Renal cortex interstitium (tissue), 11 donors: ENCODE measurements at regions not wholly inside any gene's neighbourhood (a gene's known extent, or its start where the extent isn't known, plus 50 kb on each side); places are given as distances from the start of the nearest gene placed in this dataset.

Source experiments
- DNase-seq, 11 donors: peaks; one replicate each; pipeline ENCODE4 v3.0.0-alpha.2; 2013; ENCODE audit warnings: low read depth in 9 of 11, low spot score in 4 of 11; ENCODE audit errors: extremely low read depth in 1 of 11

GRCh38 chr9:2300325-2300724, 285.2 kb downstream of the SMARCA2 start:
- DNase-seq, result no peak

- DNase-seq, result no peak
These were observed 287.5 kb downstream of the SMARCA2 start for GRCh38 chr9:2302606-2303005.

- no peak for DNase-seq
These were observed 287.9 kb downstream of the SMARCA2 start for GRCh38 chr9:2303056-2303455.

GRCh38 chr9:2307480-2307879, 292.3 kb downstream of the SMARCA2 start:
- DNase-seq, result no peak

- no peak for DNase-seq
These were observed 296.8 kb downstream of the SMARCA2 start for GRCh38 chr9:2311920-2312319.

GRCh38 chr9:2313512-2313911, 298.4 kb downstream of the SMARCA2 start:
- no peak for DNase-seq

- DNase-seq, result no peak
These were observed 302.4 kb downstream of the SMARCA2 start for GRCh38 chr9:2317591-2317990.

- DNase-seq, result no peak
These were observed 302.2 kb upstream of the VLDLR start for GRCh38 chr9:2319421-2319820.

- no peak for DNase-seq
These were observed 301.5 kb upstream of the VLDLR start for GRCh38 chr9:2320114-2320513.

GRCh38 chr9:2320632-2321031, 301.0 kb upstream of the VLDLR start:
- no peak for DNase-seq

- DNase-seq, result no peak
These were observed 300.0 kb upstream of the VLDLR start for GRCh38 chr9:2321523-2322148.

- DNase-seq, result no peak
These were observed 296.8 kb upstream of the VLDLR start for GRCh38 chr9:2324742-2325141.

GRCh38 chr9:2332663-2333062, 288.9 kb upstream of the VLDLR start:
- no peak for DNase-seq

- no peak for DNase-seq
These were observed 286.3 kb upstream of the VLDLR start for GRCh38 chr9:2335260-2335659.

GRCh38 chr9:2336055-2336454, 285.5 kb upstream of the VLDLR start:
- DNase-seq, result no peak

GRCh38 chr9:2337131-2337530, 284.5 kb upstream of the VLDLR start:
- DNase-seq, result no peak

- DNase-seq, result no peak
These were observed 284.0 kb upstream of the VLDLR start for GRCh38 chr9:2337627-2338026.

- DNase-seq, result no peak
These were observed 282.7 kb upstream of the VLDLR start for GRCh38 chr9:2338777-2339365.

- no peak for DNase-seq
These were observed 282.2 kb upstream of the VLDLR start for GRCh38 chr9:2339416-2339815.

GRCh38 chr9:2340046-2340760, 281.4 kb upstream of the VLDLR start:
- DNase-seq, result no peak

- no peak for DNase-seq
These were observed 280.5 kb upstream of the VLDLR start for GRCh38 chr9:2341126-2341525.
